ENCODE measurements at regions not wholly inside any gene's neighbourhood (a gene's known extent, or its start where the extent isn't known, plus 50 kb on each side); places are given as distances from the start of the nearest gene placed in this dataset.

DNA sequence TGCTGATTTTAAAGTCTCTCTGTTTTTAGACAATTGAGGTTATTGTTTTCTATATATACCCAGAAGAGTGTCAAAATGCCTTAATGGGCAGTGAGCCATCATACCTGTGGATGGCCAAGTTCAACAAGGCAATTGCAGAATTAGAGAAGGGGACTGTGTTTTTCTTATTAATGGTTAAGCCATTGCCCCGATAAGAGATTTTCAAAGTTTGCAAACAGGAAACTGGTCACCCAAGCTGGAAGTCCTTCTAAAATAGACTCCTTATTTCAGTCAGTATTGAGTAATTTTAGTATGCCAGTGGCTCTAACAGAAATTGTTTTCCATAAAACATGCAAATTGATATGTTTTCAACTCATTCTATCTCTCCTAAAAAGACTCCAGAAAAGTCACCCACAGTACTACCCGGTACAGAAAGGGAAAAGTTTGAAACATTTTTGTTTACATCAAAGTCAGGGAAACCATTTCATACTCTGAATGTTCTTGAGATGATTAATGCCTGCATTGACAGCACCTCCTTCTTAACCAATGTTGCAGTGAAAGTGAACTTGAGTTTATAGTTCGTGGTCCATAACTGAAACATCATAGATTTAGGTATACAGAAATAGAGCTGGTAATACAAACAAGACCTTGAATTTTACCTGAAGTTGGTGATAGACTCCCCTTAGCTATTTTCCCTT lies 191.1 kb downstream of the TMX1 start:
- TF ChIP-seq, protein P1, sequence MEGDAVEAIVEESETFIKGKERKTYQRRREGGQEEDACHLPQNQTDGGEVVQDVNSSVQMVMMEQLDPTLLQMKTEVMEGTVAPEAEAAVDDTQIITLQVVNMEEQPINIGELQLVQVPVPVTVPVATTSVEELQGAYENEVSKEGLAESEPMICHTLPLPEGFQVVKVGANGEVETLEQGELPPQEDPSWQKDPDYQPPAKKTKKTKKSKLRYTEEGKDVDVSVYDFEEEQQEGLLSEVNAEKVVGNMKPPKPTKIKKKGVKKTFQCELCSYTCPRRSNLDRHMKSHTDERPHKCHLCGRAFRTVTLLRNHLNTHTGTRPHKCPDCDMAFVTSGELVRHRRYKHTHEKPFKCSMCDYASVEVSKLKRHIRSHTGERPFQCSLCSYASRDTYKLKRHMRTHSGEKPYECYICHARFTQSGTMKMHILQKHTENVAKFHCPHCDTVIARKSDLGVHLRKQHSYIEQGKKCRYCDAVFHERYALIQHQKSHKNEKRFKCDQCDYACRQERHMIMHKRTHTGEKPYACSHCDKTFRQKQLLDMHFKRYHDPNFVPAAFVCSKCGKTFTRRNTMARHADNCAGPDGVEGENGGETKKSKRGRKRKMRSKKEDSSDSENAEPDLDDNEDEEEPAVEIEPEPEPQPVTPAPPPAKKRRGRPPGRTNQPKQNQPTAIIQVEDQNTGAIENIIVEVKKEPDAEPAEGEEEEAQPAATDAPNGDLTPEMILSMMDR (conservative IDR thresholded peaks at IDR 0.05 in 1 of 2, IDR thresholded peaks at IDR 0.05 in 1 of 2; ENCODE audit: low read depth in 1 of 2, low read length in 2 of 2) = no peak
- TF ChIP-seq EZH2 (IDR thresholded peaks at IDR 0.05; ENCODE audit: low read length, missing control alignments) = no peak

Data from fibroblast of lung (primary cell).